B cell (primary cell): ENCODE measurements at regions not wholly inside any gene's neighbourhood (a gene's known extent, or its start where the extent isn't known, plus 50 kb on each side); places are given as distances from the start of the nearest gene placed in this dataset.

Source experiments
- CTCF ChIP-seq: fragments of 200-600 bp; IDR thresholded peaks from one replicate; pipeline ENCODE4 v1.8.0; 2022; ENCODE audit warnings: antibody characterized with exemption, mild to moderate bottlenecking
- EZH2 ChIP-seq: IDR thresholded peaks from 2 replicates; pipeline ENCODE4 v1.6.1; 2012; ENCODE audit warnings: borderline replicate concordance, low read depth, mild to moderate bottlenecking, moderate library complexity, low read length; ENCODE audit not compliant: insufficient read depth, poor library complexity, severe bottlenecking

- TF ChIP-seq CTCF (no peak), EZH2 (no peak)
Measured at GRCh38 chr15:29324746-29325145, 55.1 kb upstream of the NSMCE3 start.
